ENCODE measurements at regions not wholly inside any gene's neighbourhood (a gene's known extent, or its start where the extent isn't known, plus 50 kb on each side); places are given as distances from the start of the nearest gene placed in this dataset.
"Not testable (repeated sequence)": the region's sequence is repeated elsewhere in the genome, so short reads cannot be mapped to it uniquely, and the experiment has no call there.

- H3K4me3 ChIP-seq, result no peak overlapping the region
- H3K27me3 ChIP-seq (ENCODE audit: insufficient read depth in 3 of 3, low read length in 2 of 3), result no peaks in the 10 kb centered on the region
- no peaks in the 10 kb centered on the region for H3K36me3 ChIP-seq (ENCODE audit: insufficient read depth in 1 of 2, low read depth in 1 of 2)
- no peak overlapping the region for H3K27ac ChIP-seq
- no peak for TF ChIP-seq CTCF (IDR thresholded peaks at IDR 0.05)
- ATAC-seq (no peak), DNase-seq (no peak)
- no peaks in the 10 kb centered on the region for H3K4me1 ChIP-seq
- intact Hi-C loops (cut with DNase I), result no loop called here
- WGBS, 3 donors, result 76 to 82% (median 78%) methylated on average over 3 of the region's 3 CpGs
- peaks cover 8% of the 10 kb centered on the region for H3K9me3 ChIP-seq
These were observed 109.6 kb upstream of the DNAH14 start for GRCh38 chr1:224819861-224820260.

DNA sequence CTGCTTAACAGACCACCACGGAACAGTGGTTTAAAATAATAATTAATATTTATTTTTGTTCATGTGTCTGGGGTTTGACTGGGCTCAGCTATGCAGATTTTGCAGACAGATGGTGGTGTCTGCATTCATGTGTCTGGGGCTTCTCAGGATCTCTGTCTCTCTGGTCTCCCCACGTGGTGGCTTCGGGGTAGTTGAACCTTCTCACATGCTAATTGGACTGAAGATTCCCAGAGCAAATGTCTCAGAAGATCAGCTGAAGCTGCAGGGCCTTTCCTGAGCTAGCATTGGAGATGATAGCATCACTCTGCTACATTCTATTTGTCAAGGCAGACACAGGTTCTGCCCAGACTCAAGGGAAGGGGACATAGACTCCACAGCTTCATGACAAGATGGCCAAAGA lies 109.1 kb upstream of the DNAH14 start:
- Histone ChIP-seq H3K9me3 (peaks cover 3% of the 10 kb centered on the region), H3K27me3 (ENCODE audit: insufficient read depth in 3 of 3, low read length in 2 of 3) (no peaks in the 10 kb centered on the region), H3K27ac (no peak overlapping the region), H3K4me1 (no peaks in the 10 kb centered on the region), H3K4me3 (no peak overlapping the region), H3K36me3 (ENCODE audit: insufficient read depth in 1 of 2, low read depth in 1 of 2) (no peaks in the 10 kb centered on the region)
- intact Hi-C loops (cut with DNase I), result no loop called here
- ATAC-seq, result no peak
- no peak for TF ChIP-seq CTCF (IDR thresholded peaks at IDR 0.05)
- DNase-seq, result no peak
- 55 to 65% (median 60%) methylated on average over 3 of the region's 3 CpGs for WGBS, 3 donors

DNA sequence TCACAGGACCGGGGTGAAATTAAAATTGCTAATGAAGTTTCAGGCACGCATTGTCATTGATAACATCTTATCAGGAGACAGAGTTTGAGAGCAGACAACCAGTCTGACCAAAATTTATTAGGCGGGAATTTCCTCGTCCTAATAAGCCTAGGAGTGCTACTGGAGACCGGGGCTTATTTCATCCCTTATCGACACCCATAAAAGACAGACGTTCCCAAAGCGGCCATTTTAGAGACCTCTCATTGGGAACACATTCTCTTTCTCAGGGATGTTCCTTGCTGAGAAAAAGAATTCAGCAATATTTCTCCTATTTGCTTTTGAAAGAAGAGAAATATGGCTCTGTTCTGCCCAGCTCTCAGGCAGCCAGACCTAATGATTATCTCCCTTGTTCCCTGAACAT lies 107.7 kb upstream of the DNAH14 start:
- H3K9me3 ChIP-seq; H3K36me3 ChIP-seq (ENCODE audit: insufficient read depth in 1 of 2, low read depth in 1 of 2); ATAC-seq; DNase-seq; H3K4me1 ChIP-seq; H3K4me3 ChIP-seq; H3K27me3 ChIP-seq (ENCODE audit: insufficient read depth in 3 of 3, low read length in 2 of 3); H3K27ac ChIP-seq; intact Hi-C loops (cut with DNase I): not testable (repeated sequence)
- WGBS, 3 donors, result 87 to 95% (median 93%) methylated on average over 8 of the region's 8 CpGs

- Histone ChIP-seq H3K27me3 (ENCODE audit: insufficient read depth in 3 of 3, low read length in 2 of 3) (no peaks in the 10 kb centered on the region), H3K4me3 (no peak overlapping the region), H3K4me1 (no peaks in the 10 kb centered on the region), H3K9me3 (peaks cover 3% of the 10 kb centered on the region), H3K27ac (no peak overlapping the region), H3K36me3 (ENCODE audit: insufficient read depth in 1 of 2, low read depth in 1 of 2) (no peaks in the 10 kb centered on the region)
- ATAC-seq, result no peak
- intact Hi-C loops (cut with DNase I), result no loop called here
- WGBS, 3 donors, result 70 to 90% (median 81%) methylated on average over 1 of the region's 1 CpG
- TF ChIP-seq CTCF (IDR thresholded peaks at IDR 0.05), result no peak
- no peak for DNase-seq
These were observed 103.9 kb upstream of the DNAH14 start for GRCh38 chr1:224825525-224826000.

DNA sequence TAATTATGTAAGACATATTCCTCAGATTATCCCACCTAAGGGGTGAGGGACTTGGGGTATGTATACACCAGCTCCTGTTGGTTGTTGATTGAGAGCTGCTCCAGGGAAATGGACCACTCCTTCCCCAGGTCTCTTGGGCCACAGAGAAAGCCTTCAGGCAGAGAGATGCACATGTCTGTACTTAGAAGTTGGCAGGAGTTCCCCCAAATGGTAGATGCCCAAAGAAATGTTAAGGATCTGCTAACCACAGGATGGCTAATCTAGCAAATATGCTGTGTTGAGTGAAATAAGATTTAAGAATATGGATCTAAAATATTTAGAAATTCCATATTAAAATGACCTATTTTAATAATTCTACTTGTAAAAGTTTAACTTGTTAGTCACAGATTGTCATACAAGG lies 100.8 kb upstream of the DNAH14 start:
- intact Hi-C loops (cut with DNase I), result no loop called here
- H3K27me3 ChIP-seq (ENCODE audit: insufficient read depth in 3 of 3, low read length in 2 of 3), result no peaks in the 10 kb centered on the region
- no peak overlapping the region for H3K4me3 ChIP-seq
- no peaks in the 10 kb centered on the region for H3K36me3 ChIP-seq (ENCODE audit: insufficient read depth in 1 of 2, low read depth in 1 of 2)
- ATAC-seq (no peak), DNase-seq (no peak)
- TF ChIP-seq CTCF (IDR thresholded peaks at IDR 0.05), result no peak
- no peaks in the 10 kb centered on the region for H3K4me1 ChIP-seq
- peaks cover 6% of the 10 kb centered on the region for H3K9me3 ChIP-seq
- H3K27ac ChIP-seq, result no peak overlapping the region

Measured in psoas muscle (tissue), 7 donors.